Stimulated activated CD8-positive, alpha-beta memory T cell treated with anti-CD3 and anti-CD28 coated beads, Interleukin-7, amount 100 ng/mL, for 4 hours (primary cell): ENCODE measurements at regions not wholly inside any gene's neighbourhood (a gene's known extent, or its start where the extent isn't known, plus 50 kb on each side); places are given as distances from the start of the nearest gene placed in this dataset.
"Not testable (repeated sequence)": the region's sequence is repeated elsewhere in the genome, so short reads cannot be mapped to it uniquely, and the experiment has no call there.

Source experiments
- DNase-seq, 2 donors: peaks; one replicate each; pipeline ENCODE4 v3.0.0-alpha.2; 2020; ENCODE audit warnings: low read depth in 2 of 2

DNA sequence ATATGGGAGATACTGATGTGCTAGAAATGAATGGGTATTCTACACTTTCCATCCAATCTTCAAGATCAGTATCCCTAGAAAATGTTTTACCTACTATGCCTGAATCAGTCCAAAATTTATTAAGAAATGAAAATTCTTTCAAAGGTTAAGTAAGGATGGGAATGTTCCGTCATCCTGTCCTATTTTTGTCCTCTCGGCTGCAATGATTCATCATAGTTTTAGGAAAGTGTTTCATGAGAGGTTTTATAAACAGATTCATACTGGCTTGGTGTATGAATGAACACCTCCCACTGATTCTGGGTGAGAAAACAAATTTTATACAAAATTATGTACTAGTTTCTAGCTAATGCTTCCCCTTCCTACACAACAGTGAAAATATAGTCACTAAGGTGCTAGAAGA is 504.6 kb upstream of the NR5A2 start:
- DNase-seq = no peak

- DNase-seq = no peak
Observed at GRCh38 chr1:199529324-199529723, 498.2 kb upstream of the NR5A2 start.

- not testable (repeated sequence) for DNase-seq
Observed at GRCh38 chr1:199533361-199533760, 494.1 kb upstream of the NR5A2 start.

GRCh38 chr1:199545780-199546179 is 481.7 kb upstream of the NR5A2 start:
- no peak for DNase-seq

DNA sequence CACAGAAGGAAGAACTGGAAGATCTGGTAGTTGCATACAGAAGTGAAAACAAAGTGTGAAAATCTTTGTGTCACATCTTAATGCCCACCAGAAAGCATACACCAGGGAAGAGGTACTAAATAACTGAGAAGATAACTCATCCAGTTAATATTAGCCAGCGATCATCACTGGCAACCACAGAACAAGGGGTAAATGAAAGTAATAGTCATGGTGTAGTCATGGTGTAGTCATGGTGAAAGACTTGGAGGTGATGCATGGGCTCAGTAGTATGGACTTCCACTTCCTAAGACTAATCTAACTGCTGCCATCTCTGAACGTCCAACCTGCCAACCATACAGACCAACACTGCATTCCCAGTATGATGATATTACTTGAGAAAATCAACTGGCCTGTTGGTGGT is 481.2 kb upstream of the NR5A2 start:
- DNase-seq = no peak

DNA sequence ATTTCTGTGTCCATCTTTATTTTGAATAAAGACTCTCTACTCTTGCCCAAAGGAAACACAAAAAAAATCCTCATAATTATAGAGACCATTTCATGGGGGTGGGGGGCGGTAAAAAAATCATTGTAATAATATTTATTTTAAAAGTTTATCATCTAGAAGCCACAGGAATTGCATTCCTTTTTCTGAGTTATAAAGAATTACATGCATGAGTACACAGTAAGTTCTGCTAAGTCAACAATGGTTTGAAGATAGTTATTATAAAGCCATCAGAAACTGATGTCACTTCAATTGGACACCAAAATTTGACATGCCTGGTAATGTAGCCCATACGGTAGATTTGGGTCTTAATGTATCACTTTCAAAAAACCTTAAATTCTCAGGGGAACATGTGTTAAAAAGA is 478.1 kb upstream of the NR5A2 start:
- DNase-seq = no peak

DNA sequence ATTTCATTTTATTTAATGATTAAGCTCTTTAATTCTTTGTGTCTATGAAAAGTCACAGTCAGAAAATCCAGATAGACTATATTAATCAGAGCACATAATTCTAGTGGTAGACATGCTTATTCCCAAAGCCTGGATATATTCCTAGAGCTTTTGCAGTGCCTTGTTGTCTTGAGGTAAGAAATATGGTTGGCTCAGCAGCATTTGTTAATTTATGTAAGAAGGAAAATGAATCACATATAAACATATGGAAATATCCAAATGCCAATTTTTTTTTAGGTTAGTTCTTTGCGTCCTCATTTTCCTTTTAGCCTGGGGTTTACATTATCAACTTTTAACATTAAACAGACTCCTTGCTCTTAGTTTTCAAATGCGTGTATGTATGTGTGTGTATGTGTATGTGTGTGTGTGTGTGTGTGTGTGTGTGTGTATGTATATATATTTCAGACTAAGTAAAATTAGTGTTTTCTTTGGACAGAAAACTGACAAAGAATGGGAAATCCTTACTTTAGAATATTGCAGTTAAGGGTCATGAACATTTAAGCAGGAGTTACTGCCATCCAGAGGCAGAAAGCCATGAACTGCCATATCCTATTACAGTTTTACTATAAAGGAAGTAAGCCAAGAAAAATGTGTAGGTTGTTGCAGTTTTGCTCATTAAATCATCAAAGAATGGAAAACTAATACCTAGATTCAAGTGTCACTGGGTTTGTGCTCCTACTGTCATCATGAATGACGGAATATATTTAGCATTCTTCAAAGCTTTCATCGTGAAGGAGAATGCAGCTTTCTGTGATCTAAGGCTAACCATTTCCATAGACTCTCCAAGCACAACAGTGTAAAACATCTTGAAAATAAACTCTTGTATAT is 477.1 kb upstream of the NR5A2 start:
- no peak for DNase-seq

- no peak for DNase-seq
Observed at GRCh38 chr1:199551967-199552565, 475.4 kb upstream of the NR5A2 start.

DNA sequence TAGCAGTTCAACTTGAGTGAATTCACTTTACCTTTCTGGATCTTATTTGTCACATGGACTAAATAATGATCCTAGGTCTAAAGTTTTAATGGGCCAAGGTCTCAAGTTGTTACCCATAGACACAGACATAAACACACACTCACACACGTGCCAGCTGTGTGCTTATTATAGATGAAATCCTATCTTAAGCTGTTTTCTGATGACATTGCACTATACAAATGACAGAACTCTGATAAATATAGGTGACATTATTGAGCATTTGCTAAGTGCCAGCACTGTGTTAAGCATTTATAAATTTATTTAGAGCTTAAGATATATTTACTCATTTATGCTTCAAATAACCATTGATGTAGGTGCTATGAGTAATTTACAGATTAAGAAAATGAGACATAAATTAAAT is 474.4 kb upstream of the NR5A2 start:
- no peak for DNase-seq

GRCh38 chr1:199561334-199561733 is 466.2 kb upstream of the NR5A2 start:
- no peak for DNase-seq

- DNase-seq = no peak
Observed at GRCh38 chr1:199573047-199573446, 454.5 kb upstream of the NR5A2 start.

- no peak for DNase-seq
Observed at GRCh38 chr1:199574950-199575349, 452.6 kb upstream of the NR5A2 start.

GRCh38 chr1:199580300-199580699 is 447.2 kb upstream of the NR5A2 start:
- no peak for DNase-seq

- DNase-seq = no peak
Observed at GRCh38 chr1:199585392-199585791, 442.1 kb upstream of the NR5A2 start.

DNA sequence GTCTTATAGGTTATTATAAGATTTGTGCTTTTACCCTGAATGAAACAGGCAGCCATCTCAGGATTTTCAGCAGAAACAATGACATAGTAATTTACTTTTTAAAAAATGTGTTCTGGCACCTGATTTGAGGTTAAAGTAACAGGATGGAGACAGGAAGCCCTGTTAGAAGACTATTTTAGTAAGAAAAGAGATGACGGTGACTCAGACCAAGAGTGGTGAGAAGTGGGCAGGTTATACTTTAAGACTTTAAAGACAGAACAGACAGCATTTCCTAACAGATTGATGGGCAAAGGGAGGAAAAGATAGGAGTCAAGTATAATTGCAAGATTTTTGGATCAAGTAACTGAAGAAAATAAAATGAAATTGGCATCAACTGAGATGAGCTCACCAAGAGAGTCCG is 436.8 kb upstream of the NR5A2 start:
- no peak for DNase-seq

- no peak for DNase-seq
Observed at GRCh38 chr1:199591468-199591867, 436.0 kb upstream of the NR5A2 start.

GRCh38 chr1:199593475-199593874 is 434.0 kb upstream of the NR5A2 start:
- no peak for DNase-seq

DNA sequence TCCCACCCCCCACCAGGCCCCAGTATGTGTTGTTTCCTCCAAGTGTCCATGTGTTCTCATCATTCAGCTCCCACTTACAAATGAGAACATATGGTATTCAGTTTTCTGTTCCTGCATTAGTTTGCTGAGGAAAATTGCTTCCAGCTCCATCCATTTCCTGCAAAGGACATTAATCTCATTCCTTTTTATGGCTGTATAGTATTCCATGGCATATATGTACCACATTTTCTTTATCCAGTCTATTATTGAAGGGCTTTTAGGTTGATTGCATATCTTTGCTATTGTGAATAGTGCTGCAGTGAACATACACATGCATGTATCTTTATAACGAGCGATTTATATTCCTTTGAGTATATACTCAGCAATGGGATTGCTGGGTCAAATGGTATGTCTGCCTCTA is 431.1 kb upstream of the NR5A2 start:
- not testable (repeated sequence) for DNase-seq

DNA sequence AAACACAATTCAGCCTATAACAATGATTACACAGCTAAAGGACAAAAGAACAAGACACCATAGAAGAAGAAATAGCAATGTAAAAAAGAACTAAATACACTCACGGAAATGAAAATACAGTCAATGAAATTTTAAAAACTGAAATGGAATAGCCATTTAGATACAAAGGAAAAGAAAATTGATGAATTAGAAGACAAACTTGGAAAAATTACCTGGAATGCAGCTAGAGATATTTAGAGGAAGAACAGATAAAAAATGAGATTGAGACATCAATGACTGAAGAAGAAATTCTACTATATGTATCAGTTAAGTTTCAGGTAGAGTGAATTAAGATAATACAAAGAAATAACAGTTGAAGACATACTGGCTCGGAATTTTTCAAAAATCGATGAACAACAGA is 430.4 kb upstream of the NR5A2 start:
- DNase-seq = no peak

- no peak for DNase-seq
Observed at GRCh38 chr1:199608414-199608813, 419.1 kb upstream of the NR5A2 start.

- DNase-seq = no peak
Observed at GRCh38 chr1:199612976-199613774, 414.3 kb upstream of the NR5A2 start.

- no peak for DNase-seq
Observed at GRCh38 chr1:199616947-199617346, 410.6 kb upstream of the NR5A2 start.

DNA sequence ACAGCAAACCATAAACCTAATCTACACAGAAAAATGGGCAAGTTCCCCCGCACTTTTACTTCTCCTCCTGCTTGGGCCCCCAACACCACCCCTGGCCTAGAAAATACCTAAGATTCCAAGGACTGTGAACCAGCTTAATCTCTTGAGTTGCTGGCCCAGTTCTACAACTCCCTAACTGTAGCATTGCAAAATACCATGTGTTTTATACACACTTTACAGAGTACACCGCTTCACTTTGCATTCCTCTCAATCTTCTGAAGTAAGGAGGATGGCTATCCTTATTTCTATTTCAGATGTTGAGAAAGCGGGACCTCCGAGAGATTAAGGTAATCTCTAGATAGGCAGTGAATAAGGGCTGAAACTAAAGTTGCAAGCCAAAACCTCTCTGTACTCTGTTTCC is 408.3 kb upstream of the NR5A2 start:
- DNase-seq = no peak
